IMR-90 (cell line): ENCODE measurements at regions not wholly inside any gene's neighbourhood (a gene's known extent, or its start where the extent isn't known, plus 50 kb on each side); places are given as distances from the start of the nearest gene placed in this dataset.

ENCODE experiments used
- ATAC-seq: fragments of 200-7000 bp; cut with Tn5 transposase; 2 replicates; pipeline ENCODE4 v1.9.1; 2020; ENCODE audit warnings: low read depth, mild to moderate bottlenecking, moderate library complexity
- BruUV-seq: library from RNA; stranded (reverse); fragments of 400-500 nt; replicated peaks from 2 replicates; lab custom pipeline; 2021; lab: Mats Ljungman, UMichigan
- CTCF ChIA-PET: fragments of 300-600 bp; formaldehyde crosslinking; extraction: SDS; loops from one replicate; lab custom pipeline; 2021; ENCODE audit warnings: antibody characterized with exemption; lab: Yijun Ruan, JAX
- POLR2A ChIA-PET: fragments of 300-600 bp; sonication (Branson Sonifier 250); formaldehyde crosslinking; loops from one replicate; lab custom pipeline; 2022; ENCODE audit warnings: antibody characterized with exemption; ENCODE audit not compliant: unreplicated experiment; lab: Charles Lee
- DNase-seq: peaks from one replicate; pipeline ENCODE4 v3.0.0; 2013
- H2AFZ ChIP-seq: replicated peaks from 2 replicates; pipeline ENCODE3; 2013; ENCODE audit warnings: low read length, mild to moderate bottlenecking; ENCODE audit not compliant: poor library complexity
- H2AK5ac ChIP-seq: 2 replicates; pipeline ENCODE4 v1.6.1; 2013; ENCODE audit warnings: low read depth, low read length, inconsistent platforms
- H2AK9ac ChIP-seq: replicated peaks from 2 replicates; pipeline ENCODE3; 2013; ENCODE audit warnings: mild to moderate bottlenecking, low read depth, low read length, moderate library complexity; ENCODE audit not compliant: poor library complexity
- H2BK120ac ChIP-seq: 2 replicates; pipeline ENCODE4 v1.6.1; 2013; ENCODE audit warnings: low read depth, low read length, inconsistent platforms
- H2BK15ac ChIP-seq: 3 replicates; pipeline ENCODE4 v1.6.1; 2013; ENCODE audit warnings: low read depth, low read length, inconsistent platforms
- H2BK20ac ChIP-seq: 2 replicates; pipeline ENCODE4 v1.6.1; 2013; ENCODE audit warnings: low read depth, mild to moderate bottlenecking, inconsistent platforms, low read length, moderate library complexity
- H2BK5ac ChIP-seq: 2 replicates; pipeline ENCODE4 v1.6.1; 2013; ENCODE audit warnings: mild to moderate bottlenecking, low read depth, low read length, inconsistent platforms; ENCODE audit not compliant: poor library complexity, severe bottlenecking
- H3K14ac ChIP-seq: replicated peaks from 2 replicates; pipeline ENCODE4 v1.6.1; 2013; ENCODE audit warnings: low read depth, low read length, inconsistent platforms
- H3K18ac ChIP-seq: 2 replicates; pipeline ENCODE4 v1.6.1; 2013; ENCODE audit warnings: low read depth, low read length, control low read depth
- H3K23ac ChIP-seq: 2 replicates; pipeline ENCODE4 v1.6.1; 2013; ENCODE audit warnings: low read depth, low read length, inconsistent platforms
- H3K27ac ChIP-seq: 2 replicates; pipeline ENCODE4 v1.5.1; 2013; ENCODE audit warnings: mild to moderate bottlenecking, control low read depth, low read length; ENCODE audit not compliant: insufficient read depth
- H3K27me3 ChIP-seq: 2 replicates; pipeline ENCODE4 v1.6.1; 2013; ENCODE audit warnings: low read length; ENCODE audit not compliant: control insufficient read depth, insufficient read depth
- H3K36me3 ChIP-seq: 2 replicates; pipeline ENCODE4 v1.6.1; 2013; ENCODE audit warnings: low read length, mixed read lengths; ENCODE audit not compliant: control insufficient read depth, insufficient read depth
- H3K4ac ChIP-seq: 2 replicates; pipeline ENCODE4 v1.6.1; 2013; ENCODE audit warnings: low read depth, low read length, inconsistent platforms
- H3K4me1 ChIP-seq: 2 replicates; pipeline ENCODE4 v1.6.1; 2013; ENCODE audit warnings: low read length, mixed read lengths; ENCODE audit not compliant: control insufficient read depth, insufficient read depth
- H3K4me2 ChIP-seq: 2 replicates; pipeline ENCODE4 v1.6.1; 2013; ENCODE audit warnings: low read depth, mild to moderate bottlenecking, control low read depth, low read length, moderate library complexity
- H3K4me3 ChIP-seq: 2 replicates; pipeline ENCODE4 v1.5.1; 2013; ENCODE audit warnings: low read depth, mild to moderate bottlenecking, control low read depth, low read length, moderate library complexity; ENCODE audit not compliant: insufficient read depth
- H3K56ac ChIP-seq: 2 replicates; pipeline ENCODE4 v1.6.1; 2013; ENCODE audit warnings: low read length, inconsistent platforms; ENCODE audit not compliant: insufficient read depth; ENCODE audit errors: extremely low read depth
- H3K79me1 ChIP-seq, 2 experiments: 2 replicates each; pipeline ENCODE4 v1.6.1; 2013; ENCODE audit warnings: low read length in 2 of 2, inconsistent platforms in 1 of 2, low read depth in 1 of 2
- H3K9ac ChIP-seq: 2 replicates; pipeline ENCODE4 v1.6.1; 2013; ENCODE audit warnings: low read depth, low read length, control low read depth
- H3K9me1 ChIP-seq: 2 replicates; pipeline ENCODE4 v1.6.1; 2013; ENCODE audit warnings: low read length, inconsistent platforms; ENCODE audit not compliant: insufficient read depth
- H3K9me3 ChIP-seq: 2 replicates; pipeline ENCODE4 v1.6.1; 2013; ENCODE audit warnings: low read length; ENCODE audit not compliant: control insufficient read depth, insufficient read depth
- H4K20me1 ChIP-seq: 2 replicates; pipeline ENCODE4 v1.6.1; 2013; ENCODE audit warnings: low read length, inconsistent platforms; ENCODE audit not compliant: insufficient read depth
- H4K5ac ChIP-seq: 2 replicates; pipeline ENCODE4 v1.6.1; 2013; ENCODE audit warnings: mild to moderate bottlenecking, low read depth, low read length, control low read depth
- H4K8ac ChIP-seq, 2 experiments: 2 replicates each; pipeline ENCODE4 v1.6.1; 2013; ENCODE audit warnings: low read depth in 2 of 2, low read length in 2 of 2, control low read depth in 1 of 2, inconsistent platforms in 1 of 2
- H4K91ac ChIP-seq: 2 replicates; pipeline ENCODE4 v1.6.1; 2013; ENCODE audit warnings: low read depth, low read length, inconsistent platforms; ENCODE audit not compliant: insufficient read depth
- BHLHE40 ChIP-seq: fragments of 150-350 bp; IDR thresholded peaks from 2 replicates; pipeline ENCODE4 v1.6.1; 2016; ENCODE audit warnings: mild to moderate bottlenecking, low read depth, low read length
- CEBPB ChIP-seq: IDR thresholded peaks from 2 replicates; pipeline ENCODE4 v1.6.1; 2012; ENCODE audit warnings: low read depth, low read length, improper control_type of control experiment
- CHD1 ChIP-seq: IDR thresholded peaks from 2 replicates; pipeline ENCODE4 v1.6.1; 2012; ENCODE audit warnings: low read depth, low read length, improper control_type of control experiment
- FOS ChIP-seq: fragments of 150-350 bp; IDR thresholded peaks from 2 replicates; pipeline ENCODE4 v1.6.1; 2016; ENCODE audit warnings: low read depth, low read length
- MAFK ChIP-seq: IDR thresholded peaks from 2 replicates; pipeline ENCODE4 v1.6.1; 2012; ENCODE audit warnings: low read depth, low read length, improper control_type of control experiment
- MXI1 ChIP-seq: IDR thresholded peaks from 2 replicates; pipeline ENCODE4 v1.6.1; 2012; ENCODE audit warnings: low read depth, mild to moderate bottlenecking, low read length, moderate library complexity, borderline replicate concordance
- RCOR1 ChIP-seq: IDR thresholded peaks from 2 replicates; pipeline ENCODE4 v1.6.1; 2012; ENCODE audit warnings: mild to moderate bottlenecking, low read length, improper control_type of control experiment; ENCODE audit not compliant: insufficient replicate concordance
- WGBS, 2 experiments: methylation state at CpG; one replicate each; pipeline versions ENCODE4 v1.1.5 to v1.1.7; 2013; ENCODE audit warnings: missing lambda C conversion rate in 2 of 2; ENCODE audit not compliant: insufficient read length in 1 of 2; ENCODE audit errors: extremely low coverage in 2 of 2; 5-methylcytosine and 5-hydroxymethylcytosine counted together
- dilution Hi-C: fragments of 300-500 bp; cut with HindIII; formaldehyde crosslinking; loops from one replicate; pipeline ENCODE4 v1.14.3; 2018; ENCODE audit warnings: low sequenced_read_pairs; ENCODE audit not compliant: unreplicated experiment
- in situ Hi-C: fragments of 300-500 bp; cut with MboI; formaldehyde crosslinking; loops from 3 replicates; pipeline ENCODE4 v1.14.3; 2019; ENCODE audit warnings: low sequenced_read_pairs, inconsistent platforms, mixed read lengths
- intact Hi-C: fragments of 100-400 bp; cut with micrococcal nuclease; formaldehyde crosslinking; loops from 2 replicates; pipeline ENCODE4 v1.10.0; 2022
- TF ChIP-seq, protein P1 (sequence below): conservative IDR thresholded peaks from 2 replicates; pipeline ENCODE4 v1.5.1; 2012; ENCODE audit warnings: mild to moderate bottlenecking, low read depth, low read length, improper control_type of control experiment

DNA sequence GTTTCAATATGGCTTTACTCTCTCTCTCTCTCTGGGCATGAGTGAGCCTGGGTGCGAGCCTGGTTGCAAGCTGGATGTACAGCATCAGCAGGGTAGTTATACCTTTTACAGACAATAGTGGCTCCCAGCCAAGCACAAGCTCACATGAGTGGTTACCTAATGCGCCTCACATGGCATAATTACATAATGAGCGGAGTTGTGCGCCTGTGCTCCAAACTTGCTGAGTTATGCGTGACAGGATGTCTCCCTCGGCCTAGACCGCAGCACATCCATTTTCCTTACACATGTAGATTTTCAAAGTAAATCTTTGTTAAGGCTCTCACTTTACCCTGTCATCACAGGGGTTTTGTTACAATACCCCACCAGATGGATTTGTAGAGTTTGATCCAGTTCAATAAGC lies 233.5 kb upstream of the WWC1 start:
- TF ChIP-seq MAFK, result no peak
- no peak for TF ChIP-seq CHD1
- TF ChIP-seq, protein P1, sequence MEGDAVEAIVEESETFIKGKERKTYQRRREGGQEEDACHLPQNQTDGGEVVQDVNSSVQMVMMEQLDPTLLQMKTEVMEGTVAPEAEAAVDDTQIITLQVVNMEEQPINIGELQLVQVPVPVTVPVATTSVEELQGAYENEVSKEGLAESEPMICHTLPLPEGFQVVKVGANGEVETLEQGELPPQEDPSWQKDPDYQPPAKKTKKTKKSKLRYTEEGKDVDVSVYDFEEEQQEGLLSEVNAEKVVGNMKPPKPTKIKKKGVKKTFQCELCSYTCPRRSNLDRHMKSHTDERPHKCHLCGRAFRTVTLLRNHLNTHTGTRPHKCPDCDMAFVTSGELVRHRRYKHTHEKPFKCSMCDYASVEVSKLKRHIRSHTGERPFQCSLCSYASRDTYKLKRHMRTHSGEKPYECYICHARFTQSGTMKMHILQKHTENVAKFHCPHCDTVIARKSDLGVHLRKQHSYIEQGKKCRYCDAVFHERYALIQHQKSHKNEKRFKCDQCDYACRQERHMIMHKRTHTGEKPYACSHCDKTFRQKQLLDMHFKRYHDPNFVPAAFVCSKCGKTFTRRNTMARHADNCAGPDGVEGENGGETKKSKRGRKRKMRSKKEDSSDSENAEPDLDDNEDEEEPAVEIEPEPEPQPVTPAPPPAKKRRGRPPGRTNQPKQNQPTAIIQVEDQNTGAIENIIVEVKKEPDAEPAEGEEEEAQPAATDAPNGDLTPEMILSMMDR, result no peak
- no peak for TF ChIP-seq BHLHE40
- TF ChIP-seq CEBPB, result no peak
- no peak for TF ChIP-seq RCOR1
- TF ChIP-seq MXI1, result no peak
- TF ChIP-seq FOS, result no peak
- WGBS, 2 experiments, result no CpG with 5 or more reads among the region's 7 CpGs

More for the DNA sequence above, 233.5 kb upstream of the WWC1 start:
- POLR2A ChIA-PET, result no interaction called here
- Histone ChIP-seq H3K18ac (no peak overlapping the region), H2AK9ac (no peak overlapping the region), H4K8ac (no peak overlapping the region), H3K27me3 (no peaks in the 10 kb centered on the region; the same call in 1 of the 2 replicates), H3K9me3 (no peaks in the 10 kb centered on the region), H4K5ac (no peak overlapping the region), H3K27ac (no peak overlapping the region), H4K91ac (no peak overlapping the region), H2BK15ac (no peak overlapping the region), H2BK120ac (no peak overlapping the region), H2AK5ac (no peak overlapping the region), H3K9ac (no peak overlapping the region), H3K9me1 (no peaks in the 10 kb centered on the region), H3K14ac (no peak overlapping the region), H2BK20ac (no peak overlapping the region), H3K4ac (no peak overlapping the region), H3K56ac (no peak overlapping the region), H2BK5ac (no peak overlapping the region), H3K4me3 (no peak overlapping the region), H4K20me1 (no peaks in the 10 kb centered on the region), H3K23ac (no peak overlapping the region), H3K79me1 (no peaks in the 10 kb centered on the region), H3K4me1 (no peaks in the 10 kb centered on the region), H2AFZ (no peak overlapping the region), H3K36me3 (no peaks in the 10 kb centered on the region), H3K4me2 (no peak overlapping the region)
- intact Hi-C loops (no loop called here), in situ Hi-C loops (no loop called here), dilution Hi-C loops (no loop called here)
- DNase-seq (no peak), ATAC-seq (no peak)
- no TSS peak for BruUV-seq
- CTCF ChIA-PET, result no interaction called here
